Trophoblast cell (in vitro differentiated cells and primary cell): ENCODE measurements at regions not wholly inside any gene's neighbourhood (a gene's known extent, or its start where the extent isn't known, plus 50 kb on each side); places are given as distances from the start of the nearest gene placed in this dataset.
"Not testable (repeated sequence)": the region's sequence is repeated elsewhere in the genome, so short reads cannot be mapped to it uniquely, and the experiment has no call there.

Experiments
- DNase-seq, 2 donors: peaks; one replicate each; pipeline ENCODE4 v3.0.0-alpha.2; 2016
- H2AFZ ChIP-seq: 2 replicates; pipeline ENCODE4 v1.6.1; 2013; ENCODE audit warnings: low read length, moderate library complexity, mild to moderate bottlenecking; ENCODE audit not compliant: insufficient read depth, poor library complexity
- H2AK5ac ChIP-seq: 2 replicates; pipeline ENCODE4 v1.6.1; 2013; ENCODE audit warnings: mild to moderate bottlenecking, low read length
- H2BK120ac ChIP-seq: 2 replicates; pipeline ENCODE4 v1.6.1; 2013; ENCODE audit warnings: low read length, mild to moderate bottlenecking, moderate library complexity; ENCODE audit not compliant: insufficient read depth, poor library complexity
- H2BK12ac ChIP-seq: 2 replicates; pipeline ENCODE4 v1.6.1; 2013; ENCODE audit warnings: mild to moderate bottlenecking, low read length, moderate library complexity
- H2BK5ac ChIP-seq: 2 replicates; pipeline ENCODE4 v1.6.1; 2013; ENCODE audit warnings: low read length, low read depth, moderate library complexity, mild to moderate bottlenecking; ENCODE audit not compliant: poor library complexity
- H3K14ac ChIP-seq: 2 replicates; pipeline ENCODE4 v1.6.1; 2013; ENCODE audit warnings: mild to moderate bottlenecking, low read length
- H3K18ac ChIP-seq: 2 replicates; pipeline ENCODE4 v1.6.1; 2013; ENCODE audit warnings: mild to moderate bottlenecking, low read length
- H3K23ac ChIP-seq: 2 replicates; pipeline ENCODE4 v1.6.1; 2013; ENCODE audit warnings: low read length
- H3K27ac ChIP-seq: 2 replicates; pipeline ENCODE4 v1.5.1; 2013; ENCODE audit warnings: low read depth, mild to moderate bottlenecking, inconsistent platforms, low read length, moderate library complexity
- H3K27me3 ChIP-seq: 2 replicates; pipeline ENCODE4 v1.6.1; 2013; ENCODE audit warnings: inconsistent platforms, mild to moderate bottlenecking, low read length, moderate library complexity; ENCODE audit not compliant: insufficient read depth
- H3K36me3 ChIP-seq, 2 experiments: 1 replicate in 1 of 2; 2 replicates in 1 of 2; pipeline ENCODE4 v1.6.1; 2013; ENCODE audit warnings: low read length in 2 of 2, mild to moderate bottlenecking in 2 of 2, moderate library complexity in 1 of 2; ENCODE audit not compliant: insufficient read depth in 2 of 2, control insufficient read depth in 1 of 2
- H3K4ac ChIP-seq: 2 replicates; pipeline ENCODE4 v1.6.1; 2013; ENCODE audit warnings: low read depth, mild to moderate bottlenecking, low read length, moderate library complexity
- H3K4me1 ChIP-seq, 2 experiments: 1 replicate in 1 of 2; 2 replicates in 1 of 2; pipeline ENCODE4 v1.6.1; 2013; ENCODE audit warnings: low read length in 2 of 2, mild to moderate bottlenecking in 2 of 2, moderate library complexity in 1 of 2; ENCODE audit not compliant: insufficient read depth in 2 of 2, control insufficient read depth in 1 of 2
- H3K4me2 ChIP-seq: 2 replicates; pipeline ENCODE4 v1.6.1; 2013; ENCODE audit warnings: inconsistent platforms, mild to moderate bottlenecking, low read length, moderate library complexity
- H3K4me3 ChIP-seq: 2 replicates; pipeline ENCODE4 v1.5.1; 2013; ENCODE audit warnings: mild to moderate bottlenecking, low read depth, low read length, inconsistent platforms
- H3K79me1 ChIP-seq: one replicate; pipeline ENCODE4 v1.6.1; 2013; ENCODE audit warnings: low read length
- H3K79me2 ChIP-seq: 2 replicates; pipeline ENCODE4 v1.6.1; 2013; ENCODE audit warnings: low read length, mild to moderate bottlenecking; ENCODE audit not compliant: control insufficient read depth, insufficient read depth, poor library complexity
- H3K9ac ChIP-seq: 2 replicates; pipeline ENCODE4 v1.6.1; 2013; ENCODE audit warnings: mild to moderate bottlenecking, low read length
- H3K9me3 ChIP-seq: 2 replicates; pipeline ENCODE4 v1.6.1; 2013; ENCODE audit warnings: low read depth, mild to moderate bottlenecking, control low read depth, inconsistent platforms, low read length; ENCODE audit not compliant: insufficient read depth
- H4K12ac ChIP-seq: 2 replicates; pipeline ENCODE4 v1.6.1; 2013; ENCODE audit warnings: low read depth, mild to moderate bottlenecking, low read length, moderate library complexity
- H4K8ac ChIP-seq: 2 replicates; pipeline ENCODE4 v1.6.1; 2013; ENCODE audit warnings: low read depth, mild to moderate bottlenecking, low read length, moderate library complexity
- H4K91ac ChIP-seq: one replicate; pipeline ENCODE4 v1.6.1; 2013; ENCODE audit warnings: low read depth, mild to moderate bottlenecking, low read length, moderate library complexity
- WGBS: extraction: QIAGEN DNeasy Blood & Tissue Kit; methylation state at CpG from one replicate; pipeline ENCODE4 v1.1.7; 2013; ENCODE audit warnings: missing lambda C conversion rate; ENCODE audit not compliant: insufficient read length, insufficient coverage; ENCODE audit errors: extremely low coverage; 5-methylcytosine and 5-hydroxymethylcytosine counted together

- H3K9ac ChIP-seq, H2AFZ ChIP-seq, H4K12ac ChIP-seq, H3K79me1 ChIP-seq, H2BK5ac ChIP-seq, H3K27me3 ChIP-seq, H3K23ac ChIP-seq, H2BK120ac ChIP-seq, H3K9me3 ChIP-seq, H3K27ac ChIP-seq, H3K4ac ChIP-seq, H3K18ac ChIP-seq, H3K4me2 ChIP-seq, H4K91ac ChIP-seq, H3K4me1 ChIP-seq, H2AK5ac ChIP-seq, H2BK12ac ChIP-seq, H3K79me2 ChIP-seq, H3K4me3 ChIP-seq, DNase-seq, H4K8ac ChIP-seq, H3K14ac ChIP-seq, H3K36me3 ChIP-seq: not testable (repeated sequence)
- WGBS, result no CpG with 5 or more reads among the region's 2 CpGs
These were observed 167.5 kb upstream of the FRG2C start for GRCh38 chr3:75496600-75496999.

GRCh38 chr3:75500357-75500756 is 163.8 kb upstream of the FRG2C start:
- not testable (repeated sequence) for H2BK120ac ChIP-seq, H3K23ac ChIP-seq, H4K8ac ChIP-seq, H3K27ac ChIP-seq, H3K79me2 ChIP-seq, H3K4me3 ChIP-seq, H4K91ac ChIP-seq, DNase-seq, H3K9me3 ChIP-seq, H3K79me1 ChIP-seq, H3K14ac ChIP-seq, H3K18ac ChIP-seq, H3K36me3 ChIP-seq, H3K27me3 ChIP-seq, H4K12ac ChIP-seq, H2BK5ac ChIP-seq, H2AFZ ChIP-seq, H3K4me2 ChIP-seq, H3K9ac ChIP-seq, H3K4ac ChIP-seq, H2BK12ac ChIP-seq, H3K4me1 ChIP-seq, H2AK5ac ChIP-seq
- no CpG with 5 or more reads among the region's 4 CpGs for WGBS

GRCh38 chr3:75502171-75502570 is 162.0 kb upstream of the FRG2C start:
- not testable (repeated sequence) for H3K4ac ChIP-seq, H3K4me1 ChIP-seq, H4K91ac ChIP-seq, H2AFZ ChIP-seq, H3K27ac ChIP-seq, H3K79me2 ChIP-seq, H3K36me3 ChIP-seq, H4K12ac ChIP-seq, H3K14ac ChIP-seq, H3K79me1 ChIP-seq, H3K27me3 ChIP-seq, H4K8ac ChIP-seq, H3K9ac ChIP-seq, H3K18ac ChIP-seq, H3K4me2 ChIP-seq, H3K9me3 ChIP-seq, H2BK5ac ChIP-seq, H3K23ac ChIP-seq, H2BK12ac ChIP-seq, H2BK120ac ChIP-seq, H3K4me3 ChIP-seq, H2AK5ac ChIP-seq
- peak in 1 of 2 donors; percentile 20 for DNase-seq
- WGBS, result no CpG with 5 or more reads among the region's 9 CpGs

GRCh38 chr3:75502769-75503756 is 161.1 kb upstream of the FRG2C start:
- H4K8ac ChIP-seq, H2BK120ac ChIP-seq, H3K14ac ChIP-seq, H3K4me2 ChIP-seq, H3K4ac ChIP-seq, H3K36me3 ChIP-seq, H3K27ac ChIP-seq, H3K4me3 ChIP-seq, H3K23ac ChIP-seq, H3K9me3 ChIP-seq, H3K18ac ChIP-seq, H3K4me1 ChIP-seq, H2BK12ac ChIP-seq, H3K79me1 ChIP-seq, H4K91ac ChIP-seq, H3K27me3 ChIP-seq, H2BK5ac ChIP-seq, H3K79me2 ChIP-seq, H2AK5ac ChIP-seq, H3K9ac ChIP-seq, H2AFZ ChIP-seq, H4K12ac ChIP-seq: not testable (repeated sequence)
- DNase-seq, result peak; percentile 26 to 69
- WGBS, result no CpG with 5 or more reads among the region's 18 CpGs
